ENCODE measurements at regions not wholly inside any gene's neighbourhood (a gene's known extent, or its start where the extent isn't known, plus 50 kb on each side); places are given as distances from the start of the nearest gene placed in this dataset.

DNA sequence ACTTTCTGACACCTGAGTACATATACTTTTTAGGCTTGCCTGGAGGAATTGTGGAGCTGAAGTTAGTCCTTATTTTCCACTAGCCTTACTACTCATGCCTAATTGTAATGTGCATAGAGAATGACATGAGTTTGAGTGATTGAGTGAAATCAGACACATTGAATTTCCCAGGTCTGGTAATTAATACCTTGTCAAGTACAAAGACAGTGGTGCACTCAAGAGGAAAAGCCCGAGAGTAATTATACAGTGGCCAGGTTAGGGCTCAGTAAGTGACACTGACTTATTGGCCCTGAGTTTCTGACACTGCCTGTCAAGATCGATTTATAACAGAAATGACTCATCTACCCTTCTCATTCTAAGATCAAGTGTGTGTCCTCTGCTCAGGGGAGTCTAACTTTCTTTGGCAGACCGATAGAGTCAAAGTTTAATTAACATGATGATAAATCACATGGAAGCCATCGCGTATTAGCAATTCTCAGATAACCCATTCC lies 288.3 kb downstream of the TPBG start:
- Histone ChIP-seq H3K36me3 (no peaks in the 10 kb centered on the region), H3K9me3 (no peaks in the 10 kb centered on the region), H3K4me1 (no peaks in the 10 kb centered on the region), H3K4me3 (no peak overlapping the region), H3K27ac (no peak overlapping the region), H3K27me3 (no peaks in the 10 kb centered on the region)
- TF ChIP-seq, protein P1, sequence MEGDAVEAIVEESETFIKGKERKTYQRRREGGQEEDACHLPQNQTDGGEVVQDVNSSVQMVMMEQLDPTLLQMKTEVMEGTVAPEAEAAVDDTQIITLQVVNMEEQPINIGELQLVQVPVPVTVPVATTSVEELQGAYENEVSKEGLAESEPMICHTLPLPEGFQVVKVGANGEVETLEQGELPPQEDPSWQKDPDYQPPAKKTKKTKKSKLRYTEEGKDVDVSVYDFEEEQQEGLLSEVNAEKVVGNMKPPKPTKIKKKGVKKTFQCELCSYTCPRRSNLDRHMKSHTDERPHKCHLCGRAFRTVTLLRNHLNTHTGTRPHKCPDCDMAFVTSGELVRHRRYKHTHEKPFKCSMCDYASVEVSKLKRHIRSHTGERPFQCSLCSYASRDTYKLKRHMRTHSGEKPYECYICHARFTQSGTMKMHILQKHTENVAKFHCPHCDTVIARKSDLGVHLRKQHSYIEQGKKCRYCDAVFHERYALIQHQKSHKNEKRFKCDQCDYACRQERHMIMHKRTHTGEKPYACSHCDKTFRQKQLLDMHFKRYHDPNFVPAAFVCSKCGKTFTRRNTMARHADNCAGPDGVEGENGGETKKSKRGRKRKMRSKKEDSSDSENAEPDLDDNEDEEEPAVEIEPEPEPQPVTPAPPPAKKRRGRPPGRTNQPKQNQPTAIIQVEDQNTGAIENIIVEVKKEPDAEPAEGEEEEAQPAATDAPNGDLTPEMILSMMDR (IDR thresholded peaks at IDR 0.05), result no peak
- intact Hi-C loops (cut with DNase I), result no loop called here
- no peak for ATAC-seq
- no peak for DNase-seq

DNA sequence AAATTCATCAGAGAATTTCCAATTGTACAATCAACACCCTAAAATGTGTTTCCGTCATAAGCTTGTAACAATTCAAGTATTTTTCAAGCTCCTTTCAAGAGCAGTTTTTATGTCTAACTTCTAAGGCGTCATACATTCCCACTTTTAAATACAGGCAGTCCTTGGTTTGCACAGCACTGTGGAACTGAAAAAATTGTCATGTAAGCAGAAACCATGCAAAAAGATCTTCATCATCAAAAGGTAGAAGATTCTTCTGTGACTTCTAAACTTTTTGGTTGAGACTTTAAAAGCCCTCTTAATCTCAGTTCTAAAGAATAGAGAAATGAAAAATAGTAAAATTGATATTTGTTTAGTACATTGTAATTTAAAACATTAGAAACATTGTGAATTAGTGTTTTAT lies 315.6 kb downstream of the TPBG start:
- no peaks in the 10 kb centered on the region for H3K27me3 ChIP-seq
- intact Hi-C loops (cut with DNase I), result no loop called here
- no peaks in the 10 kb centered on the region for H3K4me1 ChIP-seq
- DNase-seq (no peak), ATAC-seq (no peak)
- TF ChIP-seq, protein P1 (IDR thresholded peaks at IDR 0.05), result no peak
- no peak overlapping the region for H3K4me3 ChIP-seq
- no peak overlapping the region for H3K27ac ChIP-seq
- H3K36me3 ChIP-seq, result no peaks in the 10 kb centered on the region
- H3K9me3 ChIP-seq, result peaks cover 5% of the 10 kb centered on the region

DNA sequence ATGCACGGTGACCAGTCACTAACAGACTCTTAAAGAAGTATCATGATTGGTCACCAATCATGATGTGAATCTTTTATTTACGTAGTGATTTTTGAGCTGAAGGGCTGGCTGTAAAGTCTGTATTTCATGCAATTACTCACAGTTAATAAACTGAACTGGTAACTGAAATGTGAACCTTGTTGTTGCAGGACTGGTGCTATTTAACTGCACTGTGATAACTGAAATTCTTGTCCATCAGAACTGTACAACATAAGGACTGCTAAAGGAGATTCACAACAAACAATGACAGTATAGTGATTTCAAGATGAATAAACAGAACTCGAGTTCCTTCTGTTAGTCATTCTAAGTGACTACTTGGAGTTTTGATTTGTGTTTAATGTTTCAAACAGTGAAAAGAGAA lies 316.6 kb downstream of the TPBG start:
- intact Hi-C loops (cut with DNase I), result no loop called here
- H3K4me1 ChIP-seq, result no peaks in the 10 kb centered on the region
- no peaks in the 10 kb centered on the region for H3K36me3 ChIP-seq
- no peaks in the 10 kb centered on the region for H3K27me3 ChIP-seq
- peaks cover 5% of the 10 kb centered on the region for H3K9me3 ChIP-seq
- TF ChIP-seq, protein P1 (IDR thresholded peaks at IDR 0.05), result no peak
- no peak overlapping the region for H3K27ac ChIP-seq
- no peak overlapping the region for H3K4me3 ChIP-seq
- ATAC-seq (no peak), DNase-seq (no peak)

DNA sequence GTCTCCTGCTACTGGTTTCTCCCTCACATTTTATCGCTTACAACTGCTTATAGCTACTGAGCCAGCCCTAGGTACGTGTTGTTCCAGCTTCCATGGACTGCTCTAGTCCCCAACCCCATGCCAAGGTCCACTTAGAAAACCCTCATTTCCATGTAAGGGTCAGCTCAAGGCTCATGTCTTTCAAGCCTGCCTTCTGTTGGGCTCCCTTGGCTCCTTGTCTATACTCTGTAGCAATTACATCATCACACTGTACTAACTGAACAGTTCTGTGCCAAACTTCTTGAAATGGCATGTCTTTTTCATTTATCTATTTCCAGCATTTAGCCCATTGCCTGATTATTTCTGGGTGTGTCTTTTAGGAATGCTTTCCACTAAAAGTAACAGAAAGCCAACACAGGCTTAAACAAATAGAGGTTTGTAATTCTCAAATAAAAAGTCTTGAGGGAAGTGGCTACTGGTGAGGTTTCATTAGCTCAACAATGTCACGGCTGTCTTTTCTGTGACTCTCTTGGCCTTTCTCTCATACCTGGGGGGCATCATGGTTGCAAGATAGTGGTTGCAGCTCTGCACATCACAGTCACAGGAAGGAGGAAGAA lies 317.6 kb downstream of the TPBG start:
- DNase-seq (no peak), ATAC-seq (peak; percentile 68)
- no peaks in the 10 kb centered on the region for H3K27me3 ChIP-seq
- intact Hi-C loops (cut with DNase I), result no loop called here
- H3K27ac ChIP-seq, result no peak overlapping the region
- TF ChIP-seq, protein P1 (IDR thresholded peaks at IDR 0.05), result no peak
- peaks cover 5% of the 10 kb centered on the region for H3K9me3 ChIP-seq
- no peak overlapping the region for H3K4me3 ChIP-seq
- H3K4me1 ChIP-seq, result no peaks in the 10 kb centered on the region
- no peaks in the 10 kb centered on the region for H3K36me3 ChIP-seq

DNA sequence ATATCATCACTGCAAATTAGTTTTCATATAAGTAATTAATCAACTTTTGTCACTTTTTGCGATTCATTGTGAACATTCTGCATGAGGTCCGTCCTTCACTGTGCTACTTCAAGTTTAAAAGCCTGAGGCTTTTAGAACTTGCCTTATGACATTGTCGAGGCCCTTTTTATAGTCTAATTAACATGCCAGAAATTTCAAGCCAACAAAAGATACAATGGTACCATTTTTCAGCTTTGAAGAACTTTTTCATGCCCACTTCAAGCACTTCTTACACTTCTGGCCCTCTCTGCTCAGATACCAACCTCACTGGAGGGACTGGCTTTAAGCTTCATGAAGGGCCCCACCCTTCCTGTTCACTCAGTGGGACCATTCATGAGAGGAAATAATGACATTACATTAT lies 323.1 kb downstream of the TPBG start:
- ATAC-seq (no peak), DNase-seq (no peak)
- H3K36me3 ChIP-seq, result no peaks in the 10 kb centered on the region
- no peak overlapping the region for H3K27ac ChIP-seq
- TF ChIP-seq, protein P1 (IDR thresholded peaks at IDR 0.05), result no peak
- intact Hi-C loops (cut with DNase I), result no loop called here
- H3K9me3 ChIP-seq, result no peaks in the 10 kb centered on the region
- no peaks in the 10 kb centered on the region for H3K4me1 ChIP-seq
- H3K4me3 ChIP-seq, result no peak overlapping the region
- no peaks in the 10 kb centered on the region for H3K27me3 ChIP-seq

DNA sequence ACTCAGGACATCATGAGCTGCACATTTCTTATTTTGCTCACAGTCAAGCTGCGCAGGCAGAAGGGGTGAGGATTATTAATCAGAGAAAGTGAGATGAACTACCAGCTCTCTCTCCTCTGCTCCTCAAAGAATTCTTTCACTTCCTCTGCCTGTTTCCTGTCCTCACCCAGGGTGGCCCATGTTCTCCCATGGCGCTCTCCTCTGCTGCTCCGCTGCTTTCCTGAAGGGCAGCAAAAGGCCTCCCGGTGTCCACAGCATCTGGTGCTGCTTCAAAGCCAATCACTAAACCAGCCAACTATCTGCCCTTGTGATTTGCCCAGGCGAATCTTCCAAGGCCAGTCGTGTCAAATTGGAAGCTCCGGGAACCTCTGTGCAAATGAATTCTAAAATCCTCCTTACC lies 324.2 kb downstream of the TPBG start:
- DNase-seq, result no peak
- intact Hi-C loops (cut with DNase I), result no loop called here
- no peaks in the 10 kb centered on the region for H3K36me3 ChIP-seq
- H3K4me1 ChIP-seq, result no peaks in the 10 kb centered on the region
- ATAC-seq, result no peak
- no peaks in the 10 kb centered on the region for H3K27me3 ChIP-seq
- TF ChIP-seq, protein P1 (IDR thresholded peaks at IDR 0.05), result no peak
- no peak overlapping the region for H3K4me3 ChIP-seq
- H3K9me3 ChIP-seq, result no peaks in the 10 kb centered on the region
- H3K27ac ChIP-seq, result no peak overlapping the region
